HG03139 (cell line): ENCODE measurements at regions not wholly inside any gene's neighbourhood (a gene's known extent, or its start where the extent isn't known, plus 50 kb on each side); places are given as distances from the start of the nearest gene placed in this dataset.

Experiments
- ATAC-seq: cut with Tn5 transposase; IDR thresholded peaks from one replicate; pipeline ENCODE4 v1.9.1; 2021; ENCODE audit not compliant: unreplicated experiment

- no peak for ATAC-seq
Observed at GRCh38 chr15:87120555-87120954, 1040.9 kb downstream of the AGBL1 start.

GRCh38 chr15:87118846-87119245 is 1039.2 kb downstream of the AGBL1 start:
- no peak for ATAC-seq

- ATAC-seq, result no peak
Observed at GRCh38 chr15:87118435-87118834, 1038.8 kb downstream of the AGBL1 start.

- ATAC-seq, result no peak
Observed at GRCh38 chr15:87115795-87116194, 1036.1 kb downstream of the AGBL1 start.

- no peak for ATAC-seq
Observed at GRCh38 chr15:87099916-87100315, 1020.2 kb downstream of the AGBL1 start.

- no peak for ATAC-seq
Observed at GRCh38 chr15:87089551-87089950, 1009.9 kb downstream of the AGBL1 start.

- no peak for ATAC-seq
Observed at GRCh38 chr15:87083201-87083600, 1003.5 kb downstream of the AGBL1 start.

- no peak for ATAC-seq
Observed at GRCh38 chr15:87082581-87082980, 1002.9 kb downstream of the AGBL1 start.

- ATAC-seq, result no peak
Observed at GRCh38 chr15:87080547-87080946, 1000.9 kb downstream of the AGBL1 start.
